Kidney capillary endothelial cell (primary cell): ENCODE measurements at regions not wholly inside any gene's neighbourhood (a gene's known extent, or its start where the extent isn't known, plus 50 kb on each side); places are given as distances from the start of the nearest gene placed in this dataset.

Experiments
- DNase-seq: peaks from one replicate; pipeline ENCODE4 v3.0.0-alpha.2; 2018; ENCODE audit warnings: low spot score

- no peak for DNase-seq
These were observed 325.0 kb downstream of the SNAPC1 start for GRCh38 chr14:62087191-62087590.

GRCh38 chr14:62093736-62094135 lies 331.5 kb downstream of the SNAPC1 start:
- no peak for DNase-seq

- peak; percentile 34 for DNase-seq
These were observed 334.9 kb downstream of the SNAPC1 start for GRCh38 chr14:62097072-62097471.

- no peak for DNase-seq
These were observed 335.6 kb downstream of the SNAPC1 start for GRCh38 chr14:62097824-62098223.

- DNase-seq, result no peak
These were observed 336.1 kb downstream of the SNAPC1 start for GRCh38 chr14:62098357-62098756.

- no peak for DNase-seq
These were observed 336.9 kb downstream of the SNAPC1 start for GRCh38 chr14:62099091-62099490.

- DNase-seq, result no peak
These were observed 339.0 kb downstream of the SNAPC1 start for GRCh38 chr14:62101189-62101588.

GRCh38 chr14:62101673-62102348 lies 339.6 kb downstream of the SNAPC1 start:
- no peak for DNase-seq

GRCh38 chr14:62102349-62102725 lies 340.1 kb downstream of the SNAPC1 start:
- DNase-seq, result no peak

- DNase-seq, result no peak
These were observed 341.2 kb downstream of the SNAPC1 start for GRCh38 chr14:62103464-62103863.

- DNase-seq, result no peak
These were observed 348.7 kb downstream of the SNAPC1 start for GRCh38 chr14:62110941-62111340.

GRCh38 chr14:62117010-62117750 lies 355.0 kb downstream of the SNAPC1 start:
- DNase-seq, result peak; percentile 75

- no peak for DNase-seq
These were observed 355.5 kb downstream of the SNAPC1 start for GRCh38 chr14:62117751-62118105.

- DNase-seq, result no peak
These were observed 356.2 kb downstream of the SNAPC1 start for GRCh38 chr14:62118461-62118860.

GRCh38 chr14:62118871-62119270 lies 356.7 kb downstream of the SNAPC1 start:
- no peak for DNase-seq

GRCh38 chr14:62123961-62124360 lies 361.7 kb downstream of the SNAPC1 start:
- no peak for DNase-seq

- DNase-seq, result no peak
These were observed 363.6 kb downstream of the SNAPC1 start for GRCh38 chr14:62125793-62126192.

GRCh38 chr14:62126879-62127478 lies 364.8 kb downstream of the SNAPC1 start:
- peak; percentile 79 for DNase-seq

- no peak for DNase-seq
These were observed 368.2 kb downstream of the SNAPC1 start for GRCh38 chr14:62130441-62130840.

GRCh38 chr14:62133776-62134550 lies 371.7 kb downstream of the SNAPC1 start:
- no peak for DNase-seq

- DNase-seq, result no peak
These were observed 376.4 kb downstream of the SNAPC1 start for GRCh38 chr14:62138593-62138992.

- DNase-seq, result no peak
These were observed 378.9 kb downstream of the SNAPC1 start for GRCh38 chr14:62141139-62141538.

GRCh38 chr14:62143245-62143644 lies 381.0 kb downstream of the SNAPC1 start:
- DNase-seq, result no peak
